Erythroblast (primary cell): ENCODE measurements at regions not wholly inside any gene's neighbourhood (a gene's known extent, or its start where the extent isn't known, plus 50 kb on each side); places are given as distances from the start of the nearest gene placed in this dataset.

Experiments
- DNase-seq, 2 experiments: peaks; one replicate each; lab custom pipeline; 2025; lab: John Stamatoyannopoulos, UW
- GATA1 ChIP-seq: IDR thresholded peaks from 2 replicates; pipeline ENCODE4 v1.6.1; 2011; ENCODE audit warnings: low read depth, mild to moderate bottlenecking, control low read depth, low read length, moderate library complexity
- POLR2A ChIP-seq: IDR thresholded peaks from 2 replicates; pipeline ENCODE4 v1.6.1; 2011; ENCODE audit warnings: mild to moderate bottlenecking, low read length

- DNase-seq: no peak
- no peak for TF ChIP-seq GATA1
- TF ChIP-seq POLR2A: no peak
Observed at GRCh38 chr16:64394061-64394460, 727.8 kb downstream of the CDH11 start.

GRCh38 chr16:64392456-64392855 lies 729.4 kb downstream of the CDH11 start:
- TF ChIP-seq POLR2A: no peak
- TF ChIP-seq GATA1: no peak
- no peak for DNase-seq

DNA sequence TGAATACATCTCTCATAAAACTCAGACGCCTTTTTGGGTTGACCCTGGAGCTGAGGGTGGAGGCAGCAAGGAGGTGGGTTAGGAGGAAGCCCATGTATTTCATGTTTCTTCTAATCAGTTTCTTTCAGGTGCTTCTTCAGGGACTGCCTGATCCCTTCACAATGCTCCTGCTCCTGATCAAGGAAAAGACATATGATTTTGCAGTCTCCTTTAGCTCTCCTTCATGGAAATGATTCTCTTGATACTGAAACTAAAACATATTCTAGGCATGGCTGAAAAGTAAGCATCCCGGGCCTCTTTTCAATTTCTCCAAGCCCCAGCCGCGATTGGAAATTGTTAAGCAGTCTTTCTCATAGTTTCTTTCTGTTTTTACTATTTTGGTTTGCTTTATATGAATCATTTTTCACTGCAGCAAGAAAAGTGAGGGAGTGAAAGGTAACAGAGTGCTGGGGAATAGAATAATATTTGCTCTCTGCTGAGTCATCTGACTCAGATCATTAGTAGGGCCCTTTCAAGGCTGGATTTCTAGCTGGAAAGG lies 730.7 kb downstream of the CDH11 start:
- TF ChIP-seq GATA1 (no peak), POLR2A (no peak)
- DNase-seq: no peak

- TF ChIP-seq POLR2A: no peak
- no peak for TF ChIP-seq GATA1
Observed at GRCh38 chr16:64390102-64390501, 731.8 kb downstream of the CDH11 start.

DNA sequence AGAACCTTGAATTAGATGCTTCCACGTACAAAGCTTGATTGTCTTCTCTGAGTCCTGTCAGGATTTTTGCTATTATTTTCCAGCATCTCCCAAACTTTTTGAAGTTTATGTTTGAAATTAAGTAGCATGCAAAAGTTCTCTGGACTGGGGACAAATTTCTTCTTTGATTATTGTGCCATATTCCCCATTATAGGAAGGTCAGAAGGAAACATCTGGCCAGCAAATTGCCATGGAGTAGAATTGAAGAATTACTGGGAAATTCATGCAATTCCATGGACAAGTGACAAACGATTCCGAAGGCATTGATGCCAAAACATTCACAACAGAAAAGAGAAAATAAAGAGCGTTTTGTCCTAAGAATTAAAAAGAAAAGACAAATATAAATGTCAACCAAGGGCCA lies 737.2 kb downstream of the CDH11 start:
- DNase-seq: no peak
- TF ChIP-seq POLR2A (no peak), GATA1 (no peak)

More at GRCh38 chr16:64390102-64390501, 731.8 kb downstream of the CDH11 start:
- DNase-seq: no peak

- TF ChIP-seq GATA1 (no peak), POLR2A (no peak)
- DNase-seq: no peak
Observed at GRCh38 chr16:64381979-64382378, 739.9 kb downstream of the CDH11 start.

- no peak for TF ChIP-seq POLR2A
- no peak for TF ChIP-seq GATA1
- DNase-seq: no peak
Observed at GRCh38 chr16:64380751-64381150, 741.1 kb downstream of the CDH11 start.

DNA sequence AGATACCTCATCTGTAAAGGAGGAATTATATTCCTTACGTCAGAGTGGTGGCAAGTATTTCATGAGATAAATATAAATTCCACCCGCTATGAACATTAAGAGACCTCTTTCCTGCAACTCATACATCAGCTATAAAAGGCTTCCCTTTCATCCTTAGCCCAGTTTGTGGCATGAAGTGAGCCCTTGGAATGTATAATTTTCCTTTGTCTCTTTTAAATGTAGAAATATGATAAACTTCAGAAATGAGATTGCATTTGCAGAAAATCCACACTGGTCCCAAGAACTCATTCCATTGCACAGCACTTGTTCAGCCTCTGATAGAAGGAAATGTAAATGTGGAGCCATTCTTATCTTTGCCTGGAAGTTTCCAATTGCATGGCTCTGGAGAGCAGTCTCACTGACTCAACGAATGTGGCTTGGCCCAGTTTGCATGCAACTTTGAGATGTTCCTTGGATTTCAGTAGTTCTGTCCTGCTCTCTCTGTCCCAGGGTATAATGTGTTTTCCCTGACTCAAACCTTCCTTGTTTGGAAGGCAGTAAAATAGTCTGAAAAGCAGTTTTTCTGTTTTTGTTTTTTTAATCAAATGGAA lies 746.4 kb downstream of the CDH11 start:
- TF ChIP-seq GATA1: no peak
- no peak for TF ChIP-seq POLR2A
- DNase-seq: no peak

DNA sequence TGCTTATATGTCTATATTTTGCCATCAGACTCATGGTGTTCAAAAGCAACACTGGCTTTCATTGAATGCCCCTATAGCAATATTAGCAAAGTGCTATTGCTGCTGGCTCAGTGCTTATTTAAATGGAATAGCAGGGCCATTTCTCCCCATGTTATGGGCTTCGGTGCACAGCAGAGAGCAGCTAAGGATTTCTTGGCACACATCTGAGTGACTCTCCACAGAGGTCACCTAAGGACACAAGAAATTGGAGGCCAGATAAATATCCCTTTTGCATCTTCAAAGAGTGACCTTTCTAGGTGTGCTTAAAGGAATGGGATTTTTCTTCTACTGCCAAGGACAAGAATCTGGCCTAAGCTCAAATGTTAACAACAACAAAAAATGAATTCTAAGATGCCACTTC lies 751.8 kb downstream of the CDH11 start:
- TF ChIP-seq GATA1 (no peak), POLR2A (no peak)
- DNase-seq: no peak

DNA sequence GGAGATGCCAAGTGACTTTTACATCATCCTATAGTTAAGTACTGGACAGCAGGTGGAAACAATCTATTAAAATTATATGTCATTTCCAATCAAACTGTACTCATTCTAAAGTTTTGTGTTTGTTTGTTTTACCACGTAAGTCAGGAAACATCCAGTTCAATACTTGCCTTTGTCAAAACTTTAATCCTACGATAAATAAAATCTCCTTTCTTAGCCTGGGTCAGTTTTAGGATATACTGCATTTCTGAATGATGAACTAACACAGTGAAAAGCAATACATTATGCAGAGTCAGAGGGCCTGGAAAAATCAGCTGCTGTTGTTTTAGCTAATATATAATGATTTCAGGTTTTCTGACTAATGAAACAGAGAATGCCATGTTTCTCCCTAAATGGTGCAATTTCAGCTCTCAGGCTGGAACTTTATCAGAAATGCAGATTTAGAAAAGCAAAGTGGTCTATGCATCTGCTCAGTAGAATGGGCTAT lies 756.4 kb downstream of the CDH11 start:
- DNase-seq: no peak
- TF ChIP-seq POLR2A: no peak
- no peak for TF ChIP-seq GATA1

- TF ChIP-seq POLR2A (no peak), GATA1 (no peak)
- DNase-seq: no peak
Observed at GRCh38 chr16:64364894-64365293, 757.0 kb downstream of the CDH11 start.

- DNase-seq: no peak
- TF ChIP-seq POLR2A: no peak
- no peak for TF ChIP-seq GATA1
Observed at GRCh38 chr16:64364416-64364815, 757.4 kb downstream of the CDH11 start.

GRCh38 chr16:64364016-64364415 lies 757.8 kb downstream of the CDH11 start:
- TF ChIP-seq POLR2A (no peak), GATA1 (no peak)
- DNase-seq: no peak

GRCh38 chr16:64363039-64363438 lies 758.8 kb downstream of the CDH11 start:
- no peak for DNase-seq
- no peak for TF ChIP-seq GATA1
- no peak for TF ChIP-seq POLR2A

DNA sequence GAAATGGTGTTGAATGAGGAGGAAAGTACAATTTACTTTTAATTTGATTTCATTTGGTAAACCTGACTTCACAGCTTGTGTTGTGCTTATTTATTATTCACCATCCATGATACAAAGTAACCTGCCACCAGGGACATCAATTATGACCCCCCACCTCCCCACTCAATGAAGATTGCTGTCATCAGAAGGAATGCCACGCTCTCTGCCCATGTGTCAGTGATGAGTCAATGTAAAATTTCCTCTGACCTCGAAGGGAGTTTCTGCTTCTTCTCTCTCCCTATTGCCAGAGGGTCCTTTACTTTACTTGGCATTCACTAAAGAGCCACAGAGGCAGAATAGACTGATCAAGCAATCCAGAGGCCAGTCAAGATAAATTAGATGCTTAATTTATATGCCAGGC lies 759.7 kb downstream of the CDH11 start:
- DNase-seq: no peak

GRCh38 chr16:64361753-64362152 lies 760.1 kb downstream of the CDH11 start:
- TF ChIP-seq GATA1 (no peak), POLR2A (no peak)
- no peak for DNase-seq

More for the DNA sequence above, 759.7 kb downstream of the CDH11 start:
- TF ChIP-seq POLR2A (no peak), GATA1 (no peak)
